GM12874 (cell line): ENCODE measurements at regions not wholly inside any gene's neighbourhood (a gene's known extent, or its start where the extent isn't known, plus 50 kb on each side); places are given as distances from the start of the nearest gene placed in this dataset.

Experiments
- TF ChIP-seq, protein P1 (sequence below): IDR thresholded peaks from 2 replicates; pipeline ENCODE4 v1.5.1; 2011; ENCODE audit warnings: low read depth, mild to moderate bottlenecking, control low read depth, low read length, moderate library complexity; ENCODE audit not compliant: insufficient read depth

- TF ChIP-seq, protein P1, sequence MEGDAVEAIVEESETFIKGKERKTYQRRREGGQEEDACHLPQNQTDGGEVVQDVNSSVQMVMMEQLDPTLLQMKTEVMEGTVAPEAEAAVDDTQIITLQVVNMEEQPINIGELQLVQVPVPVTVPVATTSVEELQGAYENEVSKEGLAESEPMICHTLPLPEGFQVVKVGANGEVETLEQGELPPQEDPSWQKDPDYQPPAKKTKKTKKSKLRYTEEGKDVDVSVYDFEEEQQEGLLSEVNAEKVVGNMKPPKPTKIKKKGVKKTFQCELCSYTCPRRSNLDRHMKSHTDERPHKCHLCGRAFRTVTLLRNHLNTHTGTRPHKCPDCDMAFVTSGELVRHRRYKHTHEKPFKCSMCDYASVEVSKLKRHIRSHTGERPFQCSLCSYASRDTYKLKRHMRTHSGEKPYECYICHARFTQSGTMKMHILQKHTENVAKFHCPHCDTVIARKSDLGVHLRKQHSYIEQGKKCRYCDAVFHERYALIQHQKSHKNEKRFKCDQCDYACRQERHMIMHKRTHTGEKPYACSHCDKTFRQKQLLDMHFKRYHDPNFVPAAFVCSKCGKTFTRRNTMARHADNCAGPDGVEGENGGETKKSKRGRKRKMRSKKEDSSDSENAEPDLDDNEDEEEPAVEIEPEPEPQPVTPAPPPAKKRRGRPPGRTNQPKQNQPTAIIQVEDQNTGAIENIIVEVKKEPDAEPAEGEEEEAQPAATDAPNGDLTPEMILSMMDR = no peak
Measured at GRCh38 chr2:56021579-56021978, 98.0 kb upstream of the EFEMP1 start.

DNA sequence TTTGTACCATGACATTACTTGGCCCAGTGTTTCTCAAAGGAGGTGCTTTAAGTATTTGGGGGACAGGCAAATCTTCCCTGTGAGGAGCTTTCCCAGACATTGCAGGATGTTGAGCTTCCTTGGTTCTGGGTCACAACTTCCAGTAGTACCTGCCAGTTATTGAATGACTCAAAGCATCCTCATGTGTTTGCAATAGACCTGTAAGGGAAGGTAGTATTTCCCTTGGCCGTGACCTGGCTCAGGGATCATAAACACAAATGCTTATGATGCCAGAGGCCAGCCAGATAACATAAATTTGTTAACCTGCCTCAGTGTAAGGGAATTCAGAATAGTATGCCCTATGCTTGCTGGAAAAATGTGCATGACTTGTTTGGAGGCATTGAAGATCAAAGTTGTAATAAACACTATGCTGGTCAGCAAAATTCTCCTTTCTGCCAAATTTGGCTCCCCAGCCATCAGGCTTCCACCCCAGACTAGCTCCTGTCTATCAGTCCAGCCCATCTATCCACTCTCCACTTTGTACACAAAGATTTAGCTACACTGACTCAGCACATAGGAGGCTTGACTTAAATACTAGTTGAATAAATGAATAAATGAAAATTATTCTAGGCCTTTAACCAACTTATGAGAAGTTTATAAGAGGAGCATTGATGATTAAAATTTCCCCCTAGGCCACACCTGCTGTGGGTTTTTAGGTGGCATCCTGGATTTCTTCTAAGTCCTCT is 102.0 kb upstream of the EFEMP1 start:
- TF ChIP-seq, protein P1 = no peak

DNA sequence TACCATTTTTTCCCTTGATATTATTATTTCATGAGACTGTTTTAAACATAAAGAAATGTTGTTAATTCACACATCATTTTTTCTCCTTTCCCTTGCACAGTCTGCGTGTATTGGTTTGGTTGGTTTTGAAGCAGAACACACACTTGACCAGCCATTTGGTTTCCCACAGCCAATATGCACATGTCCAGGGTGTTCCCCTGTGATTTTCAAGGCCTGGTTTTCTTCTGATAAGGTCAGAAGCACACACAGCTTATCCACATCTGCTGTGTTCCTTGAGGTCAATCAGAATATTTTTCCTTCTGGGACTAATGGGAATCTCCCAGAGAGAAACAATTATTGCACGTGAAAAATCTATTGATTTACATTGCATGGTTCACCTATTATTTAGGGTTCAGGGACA is 103.2 kb upstream of the EFEMP1 start:
- TF ChIP-seq, protein P1 = no peak

GRCh38 chr2:56030062-56030461 is 106.5 kb upstream of the EFEMP1 start:
- TF ChIP-seq, protein P1 = no peak

DNA sequence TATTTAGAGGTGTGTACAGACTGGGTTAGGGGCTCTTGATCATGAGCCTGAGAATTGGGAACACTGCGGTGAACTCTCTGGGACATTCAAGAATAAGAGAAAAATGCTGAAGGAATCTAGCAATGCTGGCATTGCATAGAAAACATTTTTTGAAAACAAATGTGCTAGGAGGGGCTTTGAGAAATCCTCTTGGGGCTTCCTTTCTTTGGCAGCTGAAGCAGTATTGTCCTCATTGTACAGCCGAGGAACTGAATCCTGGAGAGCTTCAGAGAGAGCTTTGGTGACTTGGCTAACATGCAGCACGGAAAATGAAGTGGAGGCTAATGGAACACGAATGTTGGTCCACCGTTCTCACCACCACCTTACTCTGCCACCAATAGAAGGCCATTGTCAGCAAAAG is 107.3 kb upstream of the EFEMP1 start:
- TF ChIP-seq, protein P1 = no peak

GRCh38 chr2:56034258-56034657 is 110.7 kb upstream of the EFEMP1 start:
- TF ChIP-seq, protein P1 = no peak

DNA sequence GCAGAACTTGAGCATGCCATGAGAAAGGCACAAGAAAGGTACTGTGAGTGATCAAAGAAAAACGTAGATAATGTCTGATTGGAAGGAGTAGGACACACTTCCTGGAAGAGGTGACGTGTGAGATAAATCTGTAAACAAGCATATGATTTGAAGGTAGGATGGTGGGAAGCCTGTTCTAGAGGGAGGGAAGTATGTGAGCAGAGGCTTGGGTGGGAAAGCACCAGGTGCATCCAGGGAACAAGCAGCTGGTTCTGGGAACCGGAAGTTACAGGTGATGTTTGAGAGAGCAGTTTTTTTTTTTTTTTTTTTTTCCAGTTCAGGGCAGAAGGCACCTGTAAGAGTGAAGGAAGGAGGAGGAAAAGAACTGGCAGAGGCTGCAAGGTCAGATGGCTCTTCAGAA is 116.6 kb upstream of the EFEMP1 start:
- TF ChIP-seq, protein P1 = no peak

GRCh38 chr2:56040834-56041233 is 117.3 kb upstream of the EFEMP1 start:
- TF ChIP-seq, protein P1 = no peak
